ENCODE measurements at regions not wholly inside any gene's neighbourhood (a gene's known extent, or its start where the extent isn't known, plus 50 kb on each side); places are given as distances from the start of the nearest gene placed in this dataset.
"Not testable (repeated sequence)": the region's sequence is repeated elsewhere in the genome, so short reads cannot be mapped to it uniquely, and the experiment has no call there.

DNA sequence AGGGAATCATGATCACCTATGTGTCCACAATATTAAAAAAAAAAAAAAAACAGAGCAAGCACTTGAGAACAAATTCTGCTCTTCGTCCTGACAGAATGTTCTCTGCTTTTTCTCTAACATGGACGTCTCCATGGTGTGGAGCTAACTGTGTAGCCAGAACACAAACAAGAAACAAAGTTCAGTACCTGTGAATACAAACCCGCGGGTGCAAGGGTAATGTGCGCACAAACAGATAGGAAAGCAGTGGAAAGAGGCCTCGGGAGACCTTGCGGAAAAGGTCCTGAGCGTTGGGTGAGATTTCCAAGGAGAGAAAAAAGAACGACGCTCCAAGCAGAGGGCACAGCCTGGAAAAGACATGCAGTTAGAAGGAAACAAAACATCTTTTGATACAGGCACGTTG, 92.0 kb upstream of the TBL1X start:
- H3K9me3 ChIP-seq (ENCODE audit: insufficient read depth, low read length, severe bottlenecking), result no peaks in the 10 kb centered on the region
- H3K27me3 ChIP-seq (ENCODE audit: insufficient read depth, low read length, poor library complexity), result no peaks in the 10 kb centered on the region
- no peaks in the 10 kb centered on the region for H3K36me3 ChIP-seq (ENCODE audit: insufficient read depth, low read length)
- H2AFZ ChIP-seq (ENCODE audit: low read depth, low read length), result no peak overlapping the region
- H3K4me1 ChIP-seq (ENCODE audit: insufficient read depth, low read length), result peaks cover 30% of the 10 kb centered on the region
- TF ChIP-seq, protein P1, sequence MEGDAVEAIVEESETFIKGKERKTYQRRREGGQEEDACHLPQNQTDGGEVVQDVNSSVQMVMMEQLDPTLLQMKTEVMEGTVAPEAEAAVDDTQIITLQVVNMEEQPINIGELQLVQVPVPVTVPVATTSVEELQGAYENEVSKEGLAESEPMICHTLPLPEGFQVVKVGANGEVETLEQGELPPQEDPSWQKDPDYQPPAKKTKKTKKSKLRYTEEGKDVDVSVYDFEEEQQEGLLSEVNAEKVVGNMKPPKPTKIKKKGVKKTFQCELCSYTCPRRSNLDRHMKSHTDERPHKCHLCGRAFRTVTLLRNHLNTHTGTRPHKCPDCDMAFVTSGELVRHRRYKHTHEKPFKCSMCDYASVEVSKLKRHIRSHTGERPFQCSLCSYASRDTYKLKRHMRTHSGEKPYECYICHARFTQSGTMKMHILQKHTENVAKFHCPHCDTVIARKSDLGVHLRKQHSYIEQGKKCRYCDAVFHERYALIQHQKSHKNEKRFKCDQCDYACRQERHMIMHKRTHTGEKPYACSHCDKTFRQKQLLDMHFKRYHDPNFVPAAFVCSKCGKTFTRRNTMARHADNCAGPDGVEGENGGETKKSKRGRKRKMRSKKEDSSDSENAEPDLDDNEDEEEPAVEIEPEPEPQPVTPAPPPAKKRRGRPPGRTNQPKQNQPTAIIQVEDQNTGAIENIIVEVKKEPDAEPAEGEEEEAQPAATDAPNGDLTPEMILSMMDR (IDR thresholded peaks at IDR 0.05; ENCODE audit: borderline replicate concordance, extremely low read depth, low read length, poor library complexity, severe bottlenecking), result no peak
- TF ChIP-seq EZH2 (IDR thresholded peaks at IDR 0.05; ENCODE audit: borderline replicate concordance, low read depth, low read length, severe bottlenecking), result no peak
- ATAC-seq (ENCODE audit: insufficient read depth, low read depth) (no peak), DNase-seq (no peak)
- no peaks in the 10 kb centered on the region for H4K20me1 ChIP-seq (ENCODE audit: insufficient read depth, low read length)
- H3K9ac ChIP-seq (ENCODE audit: low read depth, low read length), result no peak overlapping the region
- no peak overlapping the region for H3K4me3 ChIP-seq (ENCODE audit: low read depth in 1 of 2, low read length in 2 of 2)
- no peak overlapping the region for H3K4me2 ChIP-seq (ENCODE audit: insufficient read depth, low read length)
- no peak overlapping the region for H3K27ac ChIP-seq (ENCODE audit: low read length)
- H3K79me2 ChIP-seq (ENCODE audit: insufficient read depth, low read length), result no peaks in the 10 kb centered on the region

DNA sequence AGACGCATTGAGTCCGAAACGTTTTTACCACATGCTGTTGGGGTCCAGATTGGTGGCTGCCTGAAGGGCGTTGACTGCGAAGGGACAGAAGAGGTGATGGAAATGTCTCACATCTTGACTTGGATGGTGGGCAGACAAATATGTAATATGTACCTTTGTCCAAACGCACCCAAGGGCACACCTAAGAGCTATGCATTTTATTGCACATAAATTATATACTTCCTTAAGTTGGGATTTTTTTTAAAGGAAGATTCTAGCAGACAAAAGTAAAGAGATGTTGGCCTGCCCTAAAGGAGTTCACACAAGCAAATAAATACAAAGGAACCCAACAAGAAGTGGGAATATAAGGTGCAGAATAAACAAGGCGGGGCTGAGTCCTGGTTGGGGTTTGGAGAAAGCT, 91.1 kb upstream of the TBL1X start:
- Histone ChIP-seq H3K9me3 (ENCODE audit: insufficient read depth, low read length, severe bottlenecking) (no peaks in the 10 kb centered on the region), H3K4me2 (ENCODE audit: insufficient read depth, low read length) (no peak overlapping the region), H3K4me1 (ENCODE audit: insufficient read depth, low read length) (peaks cover 22% of the 10 kb centered on the region), H4K20me1 (ENCODE audit: insufficient read depth, low read length) (no peaks in the 10 kb centered on the region), H2AFZ (ENCODE audit: low read depth, low read length) (no peak overlapping the region), H3K9ac (ENCODE audit: low read depth, low read length) (no peak overlapping the region), H3K79me2 (ENCODE audit: insufficient read depth, low read length) (no peaks in the 10 kb centered on the region), H3K36me3 (ENCODE audit: insufficient read depth, low read length) (no peaks in the 10 kb centered on the region), H3K4me3 (ENCODE audit: low read depth in 1 of 2, low read length in 2 of 2) (no peak overlapping the region), H3K27me3 (ENCODE audit: insufficient read depth, low read length, poor library complexity) (no peaks in the 10 kb centered on the region), H3K27ac (ENCODE audit: low read length) (no peak overlapping the region)
- ATAC-seq (ENCODE audit: insufficient read depth, low read depth), result no peak
- no peak for TF ChIP-seq EZH2 (IDR thresholded peaks at IDR 0.05; ENCODE audit: borderline replicate concordance, low read depth, low read length, severe bottlenecking)
- TF ChIP-seq, protein P1 (IDR thresholded peaks at IDR 0.05; ENCODE audit: borderline replicate concordance, extremely low read depth, low read length, poor library complexity, severe bottlenecking), result no peak
- DNase-seq, result no peak

DNA sequence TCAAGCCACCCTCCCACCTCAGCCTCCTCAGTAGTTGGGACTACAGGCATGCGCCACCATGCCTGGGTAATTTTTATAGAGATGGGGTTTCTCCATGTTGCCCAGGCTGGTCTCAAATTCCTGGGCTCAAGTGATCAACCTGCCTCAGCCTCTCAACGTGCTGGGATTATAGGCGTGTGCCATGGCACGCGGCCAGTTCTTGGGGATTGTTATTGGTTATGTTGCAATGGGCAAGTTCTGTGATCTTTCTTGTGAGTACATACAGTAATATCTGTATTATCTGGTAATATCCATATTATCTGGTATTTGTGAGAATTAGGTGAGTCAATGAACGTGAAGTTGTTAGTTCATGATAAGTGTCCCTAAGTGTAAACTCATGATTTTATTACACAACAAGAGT, 90.3 kb upstream of the TBL1X start:
- TF ChIP-seq, protein P1 (IDR thresholded peaks at IDR 0.05; ENCODE audit: borderline replicate concordance, extremely low read depth, low read length, poor library complexity, severe bottlenecking), result no peak
- TF ChIP-seq EZH2 (IDR thresholded peaks at IDR 0.05; ENCODE audit: borderline replicate concordance, low read depth, low read length, severe bottlenecking), result no peak
- Histone ChIP-seq H3K4me2 (ENCODE audit: insufficient read depth, low read length) (no peak overlapping the region), H3K79me2 (ENCODE audit: insufficient read depth, low read length) (no peaks in the 10 kb centered on the region), H3K4me3 (ENCODE audit: low read depth in 1 of 2, low read length in 2 of 2) (no peak overlapping the region), H3K9ac (ENCODE audit: low read depth, low read length) (no peak overlapping the region), H2AFZ (ENCODE audit: low read depth, low read length) (no peak overlapping the region), H3K9me3 (ENCODE audit: insufficient read depth, low read length, severe bottlenecking) (no peaks in the 10 kb centered on the region), H3K27ac (ENCODE audit: low read length) (no peak overlapping the region), H4K20me1 (ENCODE audit: insufficient read depth, low read length) (no peaks in the 10 kb centered on the region), H3K4me1 (ENCODE audit: insufficient read depth, low read length) (peaks cover 14% of the 10 kb centered on the region), H3K27me3 (ENCODE audit: insufficient read depth, low read length, poor library complexity) (no peaks in the 10 kb centered on the region), H3K36me3 (ENCODE audit: insufficient read depth, low read length) (no peaks in the 10 kb centered on the region)
- DNase-seq (no peak), ATAC-seq (ENCODE audit: insufficient read depth, low read depth) (no peak)

DNA sequence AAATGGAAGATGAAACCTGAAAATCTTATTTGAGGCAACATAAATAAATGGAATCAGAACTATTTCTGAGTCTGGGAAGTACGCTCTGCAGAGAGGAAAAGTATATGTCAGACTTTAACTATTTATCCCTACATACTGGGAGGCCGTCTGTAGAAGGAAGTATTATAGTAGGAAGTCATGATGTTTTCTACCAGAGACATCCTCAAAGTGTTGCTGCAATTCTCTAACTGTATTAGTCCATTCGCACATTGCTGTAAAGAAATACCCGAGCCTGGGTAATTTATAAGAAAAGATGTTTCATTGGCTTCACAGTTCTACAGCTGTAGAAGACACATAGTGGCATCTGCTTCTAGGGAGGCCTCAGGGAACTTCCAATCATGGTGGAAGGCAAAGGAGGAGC, 88.7 kb upstream of the TBL1X start:
- no peak overlapping the region for H2AFZ ChIP-seq (ENCODE audit: low read depth, low read length)
- H3K9ac ChIP-seq (ENCODE audit: low read depth, low read length), result no peak overlapping the region
- H3K27me3 ChIP-seq (ENCODE audit: insufficient read depth, low read length, poor library complexity), result no peaks in the 10 kb centered on the region
- ATAC-seq (ENCODE audit: insufficient read depth, low read depth) (no peak), DNase-seq (no peak)
- no peaks in the 10 kb centered on the region for H4K20me1 ChIP-seq (ENCODE audit: insufficient read depth, low read length)
- no peaks in the 10 kb centered on the region for H3K79me2 ChIP-seq (ENCODE audit: insufficient read depth, low read length)
- no peaks in the 10 kb centered on the region for H3K4me1 ChIP-seq (ENCODE audit: insufficient read depth, low read length)
- no peaks in the 10 kb centered on the region for H3K9me3 ChIP-seq (ENCODE audit: insufficient read depth, low read length, severe bottlenecking)
- no peak overlapping the region for H3K4me2 ChIP-seq (ENCODE audit: insufficient read depth, low read length)
- no peak for TF ChIP-seq EZH2 (IDR thresholded peaks at IDR 0.05; ENCODE audit: borderline replicate concordance, low read depth, low read length, severe bottlenecking)
- TF ChIP-seq, protein P1 (IDR thresholded peaks at IDR 0.05; ENCODE audit: borderline replicate concordance, extremely low read depth, low read length, poor library complexity, severe bottlenecking), result no peak
- H3K36me3 ChIP-seq (ENCODE audit: insufficient read depth, low read length), result no peaks in the 10 kb centered on the region
- H3K4me3 ChIP-seq (ENCODE audit: low read depth in 1 of 2, low read length in 2 of 2), result no peak overlapping the region
- no peak overlapping the region for H3K27ac ChIP-seq (ENCODE audit: low read length)

DNA sequence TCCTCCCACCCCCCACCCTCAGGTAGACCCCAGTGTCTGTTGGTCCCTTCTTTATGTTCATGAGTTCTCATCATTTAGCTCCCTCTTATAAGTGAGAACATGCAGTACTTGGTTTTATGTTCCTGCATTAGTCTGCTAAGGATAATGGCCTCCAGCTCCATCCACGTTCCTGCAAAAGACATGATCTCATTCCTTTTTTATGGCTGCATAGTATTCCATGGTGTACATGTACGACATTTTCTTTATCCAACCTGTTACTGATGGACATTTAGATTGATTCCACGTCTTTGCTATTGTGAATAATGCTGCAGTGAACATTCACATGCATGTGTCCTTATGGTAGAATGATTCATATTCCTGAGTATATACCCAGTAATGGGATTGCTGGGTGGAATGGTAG, 87.6 kb upstream of the TBL1X start:
- not testable (repeated sequence) for H3K4me2 ChIP-seq (ENCODE audit: insufficient read depth, low read length); H3K36me3 ChIP-seq (ENCODE audit: insufficient read depth, low read length); H3K9me3 ChIP-seq (ENCODE audit: insufficient read depth, low read length, severe bottlenecking); H4K20me1 ChIP-seq (ENCODE audit: insufficient read depth, low read length); H3K4me1 ChIP-seq (ENCODE audit: insufficient read depth, low read length); H3K4me3 ChIP-seq (ENCODE audit: low read depth in 1 of 2, low read length in 2 of 2); H3K27me3 ChIP-seq (ENCODE audit: insufficient read depth, low read length, poor library complexity); ATAC-seq (ENCODE audit: insufficient read depth, low read depth); H2AFZ ChIP-seq (ENCODE audit: low read depth, low read length); DNase-seq; H3K9ac ChIP-seq (ENCODE audit: low read depth, low read length); H3K79me2 ChIP-seq (ENCODE audit: insufficient read depth, low read length); H3K27ac ChIP-seq (ENCODE audit: low read length)
